ENCODE measurements at regions not wholly inside any gene's neighbourhood (a gene's known extent, or its start where the extent isn't known, plus 50 kb on each side); places are given as distances from the start of the nearest gene placed in this dataset.

DNA sequence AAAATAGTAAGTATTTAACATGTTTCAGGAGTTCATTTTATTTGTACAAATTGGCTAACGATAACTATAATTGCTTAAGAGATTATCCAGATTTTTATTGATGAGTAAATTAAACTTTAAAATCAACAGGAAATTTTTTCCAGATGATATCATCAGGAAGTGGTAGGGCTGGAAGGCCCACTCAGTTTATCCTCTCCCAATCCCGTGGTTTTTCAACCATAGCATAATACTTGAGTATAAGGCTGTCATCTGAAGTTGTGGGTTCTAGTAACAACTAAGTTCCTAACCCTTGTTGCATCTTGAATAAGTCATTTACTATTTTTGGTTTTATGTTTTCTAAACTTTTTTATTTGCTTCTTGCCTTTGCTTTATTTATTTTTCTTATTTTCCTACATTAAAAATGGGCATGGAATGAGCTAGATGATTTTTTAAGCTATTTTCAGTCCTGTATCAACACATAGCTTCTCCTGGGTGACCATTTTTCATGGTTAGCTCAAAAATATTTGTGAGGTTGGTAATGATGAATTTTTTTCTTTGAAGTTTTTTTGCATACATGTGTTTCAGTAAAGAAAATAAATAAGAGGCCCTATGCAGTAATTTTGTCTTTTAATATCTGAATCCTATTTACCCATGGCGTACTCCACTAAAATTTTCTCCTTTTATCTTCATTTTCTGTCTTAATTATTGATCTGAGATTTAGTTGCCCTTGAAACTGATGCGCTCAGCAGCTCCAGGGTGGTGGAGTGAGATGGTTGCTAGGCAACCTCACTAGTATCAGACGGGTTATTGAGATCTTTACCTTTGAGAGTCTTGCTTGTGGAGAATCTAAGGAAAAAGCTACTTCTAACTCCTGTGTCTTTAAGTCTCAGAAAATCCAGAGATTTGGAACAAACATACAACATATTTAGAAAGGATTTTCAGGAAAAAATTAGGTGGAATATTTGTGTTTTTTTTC, 452.0 kb upstream of the CCDC179 start:
- Histone ChIP-seq H3K4me1 (replicated peaks; ENCODE audit: insufficient read depth) (no peaks in the 10 kb centered on the region), H3K4me3 (no peak overlapping the region), H3K79me2 (ENCODE audit: low read depth) (no peaks in the 10 kb centered on the region), H3K9me3 (ENCODE audit: insufficient read depth, low read depth) (no peaks in the 10 kb centered on the region), H3K27me3 (ENCODE audit: insufficient read depth, low read depth) (no peaks in the 10 kb centered on the region), H3F3A (ENCODE audit: insufficient read depth, low read depth) (no peaks in the 10 kb centered on the region), H3K4me2 (no peak overlapping the region), H2AFZ (no peak overlapping the region), H4K20me1 (ENCODE audit: insufficient read depth) (no peaks in the 10 kb centered on the region), H3K36me3 (ENCODE audit: low read depth) (no peaks in the 10 kb centered on the region), H3K27ac (no peak overlapping the region), H3K9me2 (ENCODE audit: insufficient read depth) (no peaks in the 10 kb centered on the region)
- no peak for DNase-seq
- POLR2A ChIA-PET (ENCODE audit: unreplicated experiment): no interaction called here
- BruUV-seq (replicated peaks): no TSS peak
- CTCF ChIA-PET: no interaction called here
- TF ChIP-seq, protein P1, sequence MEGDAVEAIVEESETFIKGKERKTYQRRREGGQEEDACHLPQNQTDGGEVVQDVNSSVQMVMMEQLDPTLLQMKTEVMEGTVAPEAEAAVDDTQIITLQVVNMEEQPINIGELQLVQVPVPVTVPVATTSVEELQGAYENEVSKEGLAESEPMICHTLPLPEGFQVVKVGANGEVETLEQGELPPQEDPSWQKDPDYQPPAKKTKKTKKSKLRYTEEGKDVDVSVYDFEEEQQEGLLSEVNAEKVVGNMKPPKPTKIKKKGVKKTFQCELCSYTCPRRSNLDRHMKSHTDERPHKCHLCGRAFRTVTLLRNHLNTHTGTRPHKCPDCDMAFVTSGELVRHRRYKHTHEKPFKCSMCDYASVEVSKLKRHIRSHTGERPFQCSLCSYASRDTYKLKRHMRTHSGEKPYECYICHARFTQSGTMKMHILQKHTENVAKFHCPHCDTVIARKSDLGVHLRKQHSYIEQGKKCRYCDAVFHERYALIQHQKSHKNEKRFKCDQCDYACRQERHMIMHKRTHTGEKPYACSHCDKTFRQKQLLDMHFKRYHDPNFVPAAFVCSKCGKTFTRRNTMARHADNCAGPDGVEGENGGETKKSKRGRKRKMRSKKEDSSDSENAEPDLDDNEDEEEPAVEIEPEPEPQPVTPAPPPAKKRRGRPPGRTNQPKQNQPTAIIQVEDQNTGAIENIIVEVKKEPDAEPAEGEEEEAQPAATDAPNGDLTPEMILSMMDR (conservative IDR thresholded peaks at IDR 0.05): no peak
- no peak for TF ChIP-seq EZH2 (IDR thresholded peaks at IDR 0.05; ENCODE audit: low read depth)
- intact Hi-C loops (cut with micrococcal nuclease; ENCODE audit: unreplicated experiment): no loop called here

DNA sequence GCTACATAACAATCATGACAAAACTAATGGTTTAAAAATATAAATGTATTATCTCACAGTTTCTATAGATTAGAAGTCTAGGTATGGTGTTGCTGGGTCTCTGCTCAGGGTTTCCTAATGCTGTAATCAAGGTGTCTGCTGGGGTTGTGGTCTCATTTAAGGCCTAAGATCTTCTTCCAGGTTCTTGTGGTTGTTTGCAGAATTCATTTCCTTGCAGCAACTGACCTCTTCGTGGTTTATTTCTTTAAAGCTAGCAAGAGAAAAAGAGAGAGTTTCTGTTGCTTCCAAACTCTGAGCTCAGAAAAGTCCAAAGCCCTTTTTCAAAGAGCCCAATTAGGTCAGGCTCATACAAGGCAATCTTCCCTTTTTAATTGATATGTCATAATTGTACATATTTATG, 452.7 kb upstream of the CCDC179 start:
- Histone ChIP-seq H3K9me3 (ENCODE audit: insufficient read depth, low read depth) (no peaks in the 10 kb centered on the region), H2AFZ (no peak overlapping the region), H4K20me1 (ENCODE audit: insufficient read depth) (no peaks in the 10 kb centered on the region), H3K27ac (no peak overlapping the region), H3K36me3 (ENCODE audit: low read depth) (no peaks in the 10 kb centered on the region), H3K9me2 (ENCODE audit: insufficient read depth) (no peaks in the 10 kb centered on the region), H3F3A (ENCODE audit: insufficient read depth, low read depth) (no peaks in the 10 kb centered on the region), H3K79me2 (ENCODE audit: low read depth) (no peaks in the 10 kb centered on the region), H3K4me1 (replicated peaks; ENCODE audit: insufficient read depth) (no peaks in the 10 kb centered on the region), H3K27me3 (ENCODE audit: insufficient read depth, low read depth) (no peaks in the 10 kb centered on the region), H3K4me2 (no peak overlapping the region), H3K4me3 (no peak overlapping the region)
- ChIA-PET POLR2A (ENCODE audit: unreplicated experiment) (no interaction called here), CTCF (no interaction called here)
- intact Hi-C loops (cut with micrococcal nuclease; ENCODE audit: unreplicated experiment): no loop called here
- BruUV-seq (replicated peaks): no TSS peak
- no peak for DNase-seq
- TF ChIP-seq, protein P1 (conservative IDR thresholded peaks at IDR 0.05): no peak
- no peak for TF ChIP-seq EZH2 (IDR thresholded peaks at IDR 0.05; ENCODE audit: low read depth)

DNA sequence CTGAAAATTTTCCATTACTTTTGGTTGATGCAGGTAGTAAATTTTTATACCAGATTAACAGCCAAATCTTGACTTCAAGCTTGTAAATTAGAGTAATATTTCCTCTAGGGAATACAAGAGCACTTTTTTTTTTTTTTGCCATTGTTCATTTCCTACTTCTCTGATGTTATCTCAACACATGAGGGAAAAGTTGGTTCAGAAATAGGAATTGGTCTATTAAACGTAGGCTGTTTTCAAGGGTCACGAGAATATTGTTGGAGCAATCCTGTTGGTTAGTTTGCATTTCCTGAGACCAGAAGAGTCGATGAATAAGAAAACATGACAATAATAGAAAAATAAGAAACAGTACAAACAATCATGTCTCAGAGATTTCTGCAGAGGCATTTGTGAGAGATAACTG, 453.9 kb upstream of the CCDC179 start:
- Histone ChIP-seq H3K9me2 (ENCODE audit: insufficient read depth) (no peaks in the 10 kb centered on the region), H3K4me1 (replicated peaks; ENCODE audit: insufficient read depth) (no peaks in the 10 kb centered on the region), H3K36me3 (ENCODE audit: low read depth) (no peaks in the 10 kb centered on the region), H3K9me3 (ENCODE audit: insufficient read depth, low read depth) (no peaks in the 10 kb centered on the region), H3K27me3 (ENCODE audit: insufficient read depth, low read depth) (no peaks in the 10 kb centered on the region), H3F3A (ENCODE audit: insufficient read depth, low read depth) (no peaks in the 10 kb centered on the region), H3K79me2 (ENCODE audit: low read depth) (no peaks in the 10 kb centered on the region), H2AFZ (no peak overlapping the region), H4K20me1 (ENCODE audit: insufficient read depth) (no peaks in the 10 kb centered on the region), H3K4me2 (no peak overlapping the region), H3K27ac (no peak overlapping the region), H3K4me3 (no peak overlapping the region)
- TF ChIP-seq, protein P1 (conservative IDR thresholded peaks at IDR 0.05): no peak
- no peak for TF ChIP-seq EZH2 (IDR thresholded peaks at IDR 0.05; ENCODE audit: low read depth)
- intact Hi-C loops (cut with micrococcal nuclease; ENCODE audit: unreplicated experiment): no loop called here
- CTCF ChIA-PET: no interaction called here
- no peak for DNase-seq
- no TSS peak for BruUV-seq (replicated peaks)
- POLR2A ChIA-PET (ENCODE audit: unreplicated experiment): no interaction called here

All from PC-9 (cell line).